GM19463 (cell line): ENCODE measurements at regions not wholly inside any gene's neighbourhood (a gene's known extent, or its start where the extent isn't known, plus 50 kb on each side); places are given as distances from the start of the nearest gene placed in this dataset.
"Not testable (repeated sequence)": the region's sequence is repeated elsewhere in the genome, so short reads cannot be mapped to it uniquely, and the experiment has no call there.

Source experiments
- ATAC-seq: cut with Tn5 transposase; IDR thresholded peaks from one replicate; pipeline ENCODE4 v1.9.1; 2021; ENCODE audit warnings: mild to moderate bottlenecking, moderate library complexity; ENCODE audit not compliant: unreplicated experiment

DNA sequence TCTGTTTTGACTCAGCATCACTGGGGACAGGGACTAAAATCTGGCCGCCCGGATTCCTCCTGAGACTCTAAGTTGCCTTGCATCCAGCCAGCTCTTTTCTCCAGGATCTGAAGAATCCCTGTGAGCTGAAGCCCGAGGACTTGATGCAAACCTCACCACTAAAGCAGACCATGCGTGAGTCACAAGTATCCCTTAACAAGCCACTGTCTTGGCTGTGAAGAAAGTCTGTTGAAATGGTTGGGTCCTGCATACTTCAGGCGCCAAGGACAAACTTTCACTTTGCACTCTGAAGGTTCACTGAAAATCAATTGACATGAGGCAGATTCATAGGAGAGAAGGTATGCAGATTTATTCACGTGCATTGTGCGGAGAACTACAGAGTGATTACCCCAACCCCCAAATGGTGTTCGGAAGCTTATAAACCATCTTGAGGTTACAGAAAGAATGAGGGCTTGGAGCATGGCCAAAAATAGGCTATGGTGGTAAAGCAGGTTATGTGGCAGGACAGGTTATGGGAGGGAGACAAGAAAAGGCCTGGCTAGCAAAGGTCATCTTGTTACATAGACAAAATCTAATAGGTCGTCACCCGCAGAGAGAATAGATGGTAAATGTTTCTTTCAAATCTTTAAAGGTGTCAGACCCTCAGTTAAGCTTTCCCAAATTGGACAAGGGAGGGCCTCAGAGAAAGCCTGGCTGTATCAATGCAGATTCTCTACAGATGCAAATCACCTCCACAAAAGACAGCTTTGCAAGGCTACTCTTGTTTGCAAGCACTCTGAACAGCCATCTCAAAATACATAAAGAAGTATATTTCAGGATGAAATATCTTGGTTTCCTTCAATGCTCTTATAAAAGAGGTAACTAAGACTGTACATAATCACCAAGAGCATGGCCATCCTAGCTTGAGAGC, 126.3 kb upstream of the PLAAT1 start:
- no peak for ATAC-seq

DNA sequence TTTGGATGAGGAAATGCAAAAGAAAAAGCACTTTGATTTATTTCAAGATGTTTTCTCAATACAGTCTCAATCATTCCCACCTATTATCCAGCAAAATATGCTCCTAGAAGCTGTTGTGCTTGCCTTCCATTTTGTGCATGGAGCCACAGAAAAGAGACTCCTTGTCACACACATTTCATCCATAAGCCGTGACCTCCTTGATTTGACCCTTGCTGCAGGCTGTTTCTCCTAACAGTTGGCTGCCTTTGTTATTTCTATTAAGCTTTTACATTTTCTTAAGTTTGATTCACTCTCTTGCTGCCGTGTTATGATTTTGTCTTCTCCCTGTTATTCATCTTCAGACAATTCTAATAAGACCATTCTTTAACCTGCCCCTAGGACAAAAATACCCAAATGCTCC, 124.2 kb upstream of the PLAAT1 start:
- ATAC-seq = no peak

DNA sequence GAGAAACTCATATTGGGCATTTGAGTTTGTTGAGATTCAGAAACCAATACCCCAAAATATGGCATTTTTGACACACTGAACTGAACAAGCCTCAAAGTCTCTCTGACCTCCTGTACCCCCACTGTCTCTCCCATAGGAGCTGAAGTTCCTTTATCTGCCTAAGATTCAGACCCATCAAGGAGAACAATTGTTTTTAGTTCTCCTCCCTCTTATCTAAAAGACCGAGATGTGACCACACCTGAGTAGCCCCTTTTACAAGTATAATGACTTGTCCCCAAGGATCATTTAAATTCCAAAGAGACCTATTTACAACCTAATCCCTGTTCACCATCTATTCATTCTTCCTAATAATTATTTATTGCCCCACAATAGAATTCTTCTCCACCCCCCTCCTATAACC, 122.1 kb upstream of the PLAAT1 start:
- no peak for ATAC-seq

DNA sequence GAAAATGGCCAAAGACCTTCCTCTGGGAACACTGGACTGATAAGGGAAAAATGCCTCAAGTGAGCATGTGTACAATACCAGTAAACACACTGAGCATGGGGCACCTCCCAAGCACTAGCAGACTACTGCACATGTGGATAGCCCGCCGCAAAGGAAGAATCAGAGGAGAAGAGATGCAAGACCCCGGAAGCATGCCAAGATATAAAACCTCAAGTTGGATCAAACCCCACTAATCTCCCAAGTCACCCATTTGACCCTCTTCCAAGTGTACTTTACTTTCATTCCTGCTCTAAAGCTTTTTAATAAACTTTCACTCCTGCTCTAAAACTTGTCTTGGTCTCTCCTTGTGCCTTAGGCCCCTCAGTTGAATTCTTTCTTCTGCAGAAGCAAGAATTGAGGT, 121.1 kb upstream of the PLAAT1 start:
- ATAC-seq = no peak

DNA sequence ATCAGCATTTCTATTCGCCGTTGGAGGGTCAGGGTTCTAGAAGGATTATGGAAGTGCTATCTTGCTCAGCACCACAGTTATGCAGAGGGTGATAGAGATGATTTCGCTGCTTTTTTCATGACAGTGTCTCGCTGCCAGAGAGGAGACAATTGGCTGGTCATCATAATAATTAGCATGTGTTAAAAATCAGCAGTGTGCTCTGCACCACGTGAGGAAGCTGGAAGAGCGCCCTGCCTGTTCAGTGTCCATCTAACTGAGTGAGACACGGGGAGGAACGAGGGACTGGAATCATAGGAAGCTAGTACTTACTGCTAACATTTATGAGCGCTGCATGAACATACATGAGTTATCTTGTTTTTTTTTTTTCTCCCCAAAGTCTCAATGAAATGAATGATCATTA, 116.2 kb upstream of the PLAAT1 start:
- no peak for ATAC-seq

DNA sequence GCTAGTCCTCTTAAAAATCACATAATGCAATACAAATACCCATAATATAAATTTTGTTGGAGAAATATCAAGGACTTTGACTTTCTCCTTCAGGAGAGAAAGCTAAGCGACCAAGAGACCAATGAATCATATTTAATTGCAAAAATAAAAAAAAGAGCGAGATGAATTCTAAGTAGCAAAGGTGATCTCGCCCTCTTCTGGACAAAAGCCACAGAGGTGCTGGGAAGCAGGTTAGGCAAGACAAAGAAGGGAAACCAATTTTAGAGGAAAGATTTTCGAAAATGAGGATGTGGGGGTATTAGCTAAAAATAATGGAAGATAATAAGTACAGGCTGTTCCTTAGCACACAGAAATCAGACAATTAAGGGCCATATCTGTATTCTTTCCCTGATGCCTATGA, 111.4 kb upstream of the PLAAT1 start:
- no peak for ATAC-seq

DNA sequence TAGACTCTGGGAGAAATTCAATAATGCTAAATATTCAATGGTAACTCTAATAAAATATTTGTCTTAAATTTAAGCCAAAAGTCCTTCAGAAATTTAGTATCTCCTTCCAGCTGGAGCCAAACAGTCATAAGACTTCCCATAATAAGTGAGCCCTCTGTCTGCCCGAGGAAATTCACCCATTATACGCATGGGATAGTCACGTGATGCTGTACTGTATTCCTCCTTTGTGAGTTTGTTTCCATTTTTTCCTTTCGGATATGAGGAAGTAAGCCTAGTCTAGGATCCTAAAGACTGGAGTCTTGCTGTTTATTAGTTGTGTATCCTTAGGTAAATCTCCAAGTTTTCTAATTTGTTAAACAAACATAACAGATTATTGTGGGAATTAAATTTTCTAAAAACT, 110.4 kb upstream of the PLAAT1 start:
- no peak for ATAC-seq

DNA sequence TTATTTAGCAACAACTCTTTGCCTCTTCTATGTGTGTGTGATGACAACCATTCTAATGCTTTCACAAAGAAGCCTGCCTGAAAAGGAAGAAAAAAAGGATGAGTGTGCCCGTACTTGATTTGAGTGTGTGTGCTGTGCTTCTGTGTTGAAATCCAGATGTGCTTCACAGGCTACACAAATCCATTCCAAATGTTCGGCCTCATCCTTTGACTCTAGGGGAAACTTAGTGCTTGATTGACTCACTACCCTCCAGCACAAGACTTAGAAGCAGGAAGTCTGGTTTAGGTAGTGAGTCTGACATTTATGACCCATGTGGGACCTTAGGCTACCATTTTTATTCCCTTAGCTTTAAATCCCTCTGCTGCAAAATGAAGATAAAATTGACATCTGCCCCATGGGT, 108.8 kb upstream of the PLAAT1 start:
- ATAC-seq = no peak

DNA sequence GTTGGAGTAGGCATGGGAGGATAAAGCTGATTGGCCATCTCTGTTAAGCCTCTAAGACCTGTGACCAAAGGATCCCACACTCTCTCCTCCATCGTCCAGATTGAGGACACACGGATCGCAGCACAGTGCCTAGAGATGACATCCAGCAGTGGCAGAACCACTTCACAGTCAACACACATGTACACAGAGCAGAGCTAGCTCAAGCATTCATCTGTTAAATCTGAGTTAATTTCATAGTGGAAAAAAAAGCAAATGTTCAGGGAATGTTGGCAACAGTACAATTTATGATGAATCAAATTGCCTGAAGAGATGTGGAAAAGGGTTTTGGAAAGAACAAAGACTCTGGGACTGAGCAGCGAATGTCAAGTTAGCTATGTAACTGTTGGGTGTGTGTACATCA, 108.1 kb upstream of the PLAAT1 start:
- no peak for ATAC-seq

DNA sequence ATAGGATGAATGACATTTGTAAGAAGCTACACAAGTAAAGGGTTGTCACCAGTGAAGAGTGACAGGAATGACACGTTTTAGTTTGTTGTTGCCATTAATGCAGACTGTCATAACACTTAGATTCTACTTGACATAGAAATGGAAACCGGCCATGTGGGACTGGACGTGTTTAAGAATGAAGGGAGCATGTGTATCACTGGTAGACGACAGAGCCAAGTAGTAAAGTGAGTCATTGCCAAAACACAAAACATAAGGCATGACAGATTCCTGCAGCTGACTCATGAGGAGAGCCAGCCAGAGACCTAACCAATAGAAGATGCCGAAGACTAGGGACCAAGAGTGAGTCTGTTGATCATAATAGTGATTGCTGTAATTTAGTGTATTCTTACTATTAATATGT, 106.2 kb upstream of the PLAAT1 start:
- ATAC-seq = no peak

DNA sequence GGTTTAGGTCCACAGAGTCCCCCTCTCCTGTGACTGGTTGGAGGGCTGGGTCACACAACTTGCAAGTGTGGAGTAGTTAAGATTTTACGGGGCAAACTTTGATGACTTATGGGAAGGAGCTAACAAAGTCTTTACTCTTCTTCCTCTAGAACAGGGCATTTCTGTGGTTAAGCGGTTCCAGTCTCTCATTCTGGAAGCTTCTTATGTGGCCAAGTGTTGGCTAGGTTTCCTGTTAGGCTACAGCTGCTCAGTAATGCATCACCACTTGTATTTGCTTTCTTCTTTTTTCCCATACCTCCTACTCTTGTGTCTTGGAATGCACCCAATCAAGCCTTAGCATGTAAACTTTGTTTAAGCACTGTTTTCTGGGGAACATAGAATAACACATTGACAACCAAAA, 100.6 kb upstream of the PLAAT1 start:
- ATAC-seq = no peak

DNA sequence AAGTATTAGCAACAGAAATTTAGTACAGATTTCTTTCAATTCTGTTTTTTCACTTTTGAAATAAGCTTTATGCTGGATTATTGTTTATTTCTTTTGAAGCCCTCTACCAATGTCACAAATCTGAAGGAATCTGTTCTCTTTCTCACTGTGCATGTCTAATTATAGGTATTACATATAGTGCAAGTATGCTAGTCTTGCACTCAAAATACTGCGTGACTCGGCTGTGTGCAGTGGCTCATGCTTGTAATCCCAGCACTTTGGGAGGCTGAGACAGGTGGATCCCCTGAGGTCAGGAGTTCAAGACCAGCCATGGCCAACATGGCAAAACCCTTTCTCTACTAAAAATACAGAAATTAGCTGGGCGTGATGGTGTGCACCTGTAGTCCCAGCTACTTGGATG, 95.8 kb upstream of the PLAAT1 start:
- no peak for ATAC-seq

DNA sequence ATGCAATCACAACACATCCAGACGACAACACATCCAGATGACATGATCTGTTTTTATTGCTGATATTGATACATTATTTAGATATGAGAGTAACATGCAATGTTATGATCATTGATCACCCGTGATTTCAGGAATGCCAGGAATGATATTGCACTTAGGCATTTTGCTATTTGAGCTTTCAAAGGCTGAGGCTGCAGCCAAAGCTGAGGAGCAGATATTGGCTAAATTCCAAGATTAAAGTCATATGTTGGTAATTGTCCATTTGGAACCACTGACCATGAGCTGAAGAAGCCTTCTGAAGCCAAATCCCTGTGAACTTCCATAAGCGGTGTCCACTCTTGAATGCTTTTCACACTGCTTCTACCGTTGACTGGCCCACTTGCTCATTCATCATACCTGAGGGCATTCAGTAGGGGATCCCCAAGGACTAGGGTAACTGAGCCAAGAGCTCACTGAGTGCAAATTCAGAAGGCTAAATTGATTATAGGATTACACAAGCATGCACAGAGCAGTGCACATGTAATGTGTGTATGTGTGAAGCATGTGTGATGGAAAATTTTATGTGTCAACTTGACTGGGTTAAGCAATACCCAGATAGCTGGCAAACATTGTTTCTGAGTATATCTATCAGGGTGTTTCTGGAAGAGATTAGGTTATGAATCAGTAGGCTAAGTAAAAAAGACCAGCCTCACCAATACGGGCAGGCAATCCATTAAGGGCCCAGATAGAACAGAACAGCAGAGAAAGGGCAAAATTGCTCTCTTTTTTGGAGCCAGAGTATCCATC, 92.1 kb upstream of the PLAAT1 start:
- ATAC-seq = no peak

DNA sequence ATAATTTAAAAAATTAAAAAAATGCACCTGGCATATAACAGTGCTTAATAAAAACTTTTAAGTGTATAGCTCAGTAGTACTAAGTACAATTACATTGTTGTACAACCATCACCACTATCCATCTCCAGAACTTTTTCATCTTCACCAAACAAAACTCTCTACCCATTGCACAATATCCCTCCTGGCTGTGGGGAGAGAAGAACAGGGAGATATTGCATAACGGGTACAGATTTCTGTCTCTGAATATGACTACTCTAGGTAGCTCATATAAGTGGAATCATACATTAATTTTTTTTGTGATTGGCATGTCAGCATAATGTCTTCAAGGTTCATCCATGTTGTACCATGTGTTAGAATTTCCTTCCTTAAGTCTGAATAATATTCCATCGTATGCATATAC, 91.0 kb upstream of the PLAAT1 start:
- no peak for ATAC-seq

DNA sequence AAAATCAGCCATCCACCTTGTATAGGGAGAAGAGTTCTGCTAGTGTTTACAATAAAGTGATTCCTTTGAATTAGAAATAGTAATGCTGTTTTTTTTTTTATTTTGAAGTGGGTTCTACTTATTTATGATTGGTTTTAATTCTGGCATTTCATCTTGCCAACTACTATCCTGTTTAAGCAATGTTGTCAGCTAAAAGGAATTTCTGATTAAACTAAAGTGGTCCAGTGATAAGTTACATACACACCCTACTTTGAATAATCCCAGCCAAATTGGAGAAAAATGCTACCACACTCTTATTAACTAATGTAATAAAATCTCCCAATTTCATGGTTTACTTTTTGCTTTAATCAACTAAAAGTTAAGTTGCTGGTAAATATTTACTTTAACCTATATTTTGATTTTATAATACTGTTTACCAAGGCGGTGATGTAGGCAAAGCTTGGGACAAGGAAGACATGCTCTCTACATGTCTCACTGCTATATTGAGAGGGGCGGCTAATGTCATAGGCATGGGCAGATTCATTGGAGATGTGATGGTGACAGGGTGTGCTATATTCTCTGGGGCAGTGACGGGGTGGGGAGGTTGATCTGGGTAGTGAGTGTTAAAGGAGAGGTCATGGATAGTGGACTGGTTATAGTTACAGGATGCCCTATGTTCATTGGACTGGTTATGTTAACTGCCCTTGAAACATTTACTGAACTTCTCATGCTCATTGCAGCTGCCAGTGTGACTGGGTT, 85.8 kb upstream of the PLAAT1 start:
- ATAC-seq = not testable (repeated sequence)

DNA sequence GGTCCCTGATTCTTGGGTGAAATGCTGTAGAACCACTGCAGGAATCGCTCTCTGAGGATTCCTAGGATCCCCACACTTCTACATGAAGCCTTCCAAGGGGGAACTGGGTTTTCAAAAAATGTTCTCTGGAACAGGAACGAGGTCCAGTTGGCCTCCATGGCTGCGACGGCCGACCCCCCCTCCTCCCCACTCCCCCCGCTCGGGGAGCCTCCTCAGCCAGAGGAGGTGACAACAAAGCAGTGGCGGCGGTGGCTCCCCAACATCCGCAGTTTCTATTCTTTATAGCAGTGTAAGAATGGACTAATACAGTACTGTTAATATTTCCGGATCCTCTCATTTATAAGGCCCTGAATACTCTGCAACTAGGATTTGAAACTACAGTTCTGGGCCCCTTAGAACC, 84.0 kb upstream of the PLAAT1 start:
- ATAC-seq = no peak

DNA sequence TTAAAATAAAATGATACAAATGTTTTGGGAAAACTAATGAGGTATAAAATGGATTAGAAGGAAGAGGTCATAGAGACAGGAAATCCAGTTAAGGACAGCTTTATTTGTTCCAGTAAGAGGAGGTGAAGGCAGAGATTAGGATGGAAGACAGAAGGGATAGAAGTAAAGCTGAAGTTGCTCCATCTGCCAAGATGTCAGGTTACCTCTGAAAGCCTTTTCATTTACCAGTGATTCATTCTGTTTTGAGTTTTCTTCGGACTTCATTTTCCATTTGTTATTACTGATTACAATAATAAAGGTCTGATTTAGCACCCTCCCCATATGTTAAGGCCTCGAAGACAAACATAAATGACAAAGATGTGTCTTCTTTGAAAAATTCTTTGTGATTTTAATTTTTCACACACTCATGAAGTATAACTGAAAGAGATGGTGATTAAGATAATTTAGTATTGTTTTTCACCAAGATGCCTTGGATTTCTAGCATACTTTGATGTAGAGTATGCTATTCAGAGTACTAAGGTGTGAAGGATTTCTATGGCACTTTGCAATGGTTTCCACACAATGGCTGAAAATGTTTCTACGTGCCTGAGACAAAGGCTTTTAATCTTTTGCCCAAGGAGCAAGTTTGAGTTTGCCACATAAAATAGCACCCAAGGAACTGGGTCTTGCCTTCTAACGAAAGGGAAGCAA, 75.4 kb upstream of the PLAAT1 start:
- ATAC-seq = no peak

DNA sequence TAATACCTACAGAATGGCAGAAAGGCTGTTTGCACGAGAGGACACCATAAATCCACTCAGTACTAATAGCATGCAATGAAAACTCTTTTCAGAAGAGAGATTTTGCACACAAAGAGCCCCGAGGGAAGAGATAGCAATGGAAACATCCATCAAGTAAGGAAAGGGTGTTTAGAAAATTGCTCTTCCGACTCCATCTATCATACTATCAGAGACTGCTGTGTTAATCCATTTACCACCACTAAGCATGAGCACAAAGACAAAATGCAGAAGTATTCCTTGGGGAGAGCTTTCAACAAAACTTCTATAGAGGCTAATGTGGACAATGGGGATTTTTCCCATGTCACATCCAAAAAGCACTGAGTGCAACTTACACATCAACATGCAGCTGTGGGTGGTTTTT, 72.1 kb upstream of the PLAAT1 start:
- no peak for ATAC-seq

DNA sequence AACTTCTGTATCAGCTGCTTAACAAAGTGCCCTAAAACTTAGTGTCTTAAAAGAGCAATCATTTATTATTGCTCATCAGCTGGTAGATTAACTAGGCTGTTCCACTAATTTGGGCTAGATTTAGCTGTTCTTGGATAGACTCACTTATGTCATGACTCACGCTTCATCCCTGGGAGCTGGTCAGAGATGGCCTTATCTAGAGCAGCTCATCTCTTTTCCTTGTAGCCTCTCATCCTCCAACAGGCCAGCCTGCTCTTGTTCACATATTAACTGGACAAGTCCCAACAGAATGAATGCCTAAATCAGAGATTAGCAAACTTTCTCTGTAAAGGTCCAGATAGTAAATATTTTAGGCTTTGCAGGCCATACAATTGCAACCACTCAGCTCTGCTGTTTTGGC, 66.9 kb upstream of the PLAAT1 start:
- no peak for ATAC-seq

DNA sequence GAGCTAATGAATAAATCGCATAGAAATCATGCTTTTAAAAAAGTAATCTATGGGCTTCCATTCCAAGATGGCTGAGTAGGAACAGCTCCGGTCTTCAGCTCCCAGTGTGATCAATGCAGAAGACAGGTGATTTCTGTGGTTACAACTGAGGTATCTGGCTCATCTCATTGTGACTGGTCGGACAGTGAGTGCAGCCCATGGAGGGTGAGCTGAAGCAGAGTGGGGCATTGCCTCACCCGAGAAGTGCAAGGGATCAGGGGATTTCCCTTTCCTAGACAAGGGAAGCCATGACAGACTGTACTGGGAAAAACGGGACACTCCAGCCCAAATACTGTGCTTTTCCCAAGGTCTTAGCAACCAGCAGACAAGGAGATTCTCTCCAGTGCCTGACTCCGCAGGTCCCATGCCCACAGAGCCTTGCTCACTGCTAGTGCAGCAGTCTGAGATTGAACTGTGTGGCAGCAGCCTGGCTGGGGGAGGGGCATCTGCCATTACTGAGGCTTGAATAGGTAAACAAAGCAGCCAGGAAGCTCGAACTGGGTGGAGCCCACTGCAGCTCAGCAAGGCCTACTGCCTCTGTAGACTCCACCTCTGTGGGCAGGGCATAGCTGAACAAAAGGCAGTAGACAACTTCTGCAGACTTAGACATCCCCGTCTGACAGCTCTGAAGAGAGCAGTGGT, 61.5 kb upstream of the PLAAT1 start:
- not testable (repeated sequence) for ATAC-seq
